ENCODE measurements at regions not wholly inside any gene's neighbourhood (a gene's known extent, or its start where the extent isn't known, plus 50 kb on each side); places are given as distances from the start of the nearest gene placed in this dataset.

GRCh38 chr4:1554246-1554875, 129.8 kb downstream of the FAM53A start:
- Histone ChIP-seq H3K9me3 (ENCODE audit: control insufficient read depth in 1 of 2, insufficient read depth in 1 of 2, low read length in 2 of 2) (peaks cover 0 to 5% of the 10 kb centered on the region in 2 experiments), H3K4me1 (ENCODE audit: insufficient read depth, low read length) (peaks cover 5% of the 10 kb centered on the region), H3K27ac (ENCODE audit: low read depth in 1 of 2, low read length in 2 of 2) (no peak overlapping the region), H3K27me3 (ENCODE audit: control insufficient read depth in 1 of 2, insufficient read depth in 2 of 2, low read length in 2 of 2) (peaks cover 0 to 8% of the 10 kb centered on the region in 2 experiments), H3K4me3 (ENCODE audit: low read length) (no peak overlapping the region), H3K36me3 (ENCODE audit: insufficient read depth, low read length) (no peaks in the 10 kb centered on the region)
- no peaks in the 10 kb centered on the region for H3K36me3 Mint-ChIP-seq (ENCODE audit: low read depth)
- DNase-seq (no peak), ATAC-seq (ENCODE audit: poor library complexity) (no peak)
- CTCF ChIA-PET: no interaction called here
- no peak overlapping the region for H3K27ac Mint-ChIP-seq
- intact Hi-C loops (cut with DNase I, micrococcal nuclease): no loop called here
- H3K4me1 Mint-ChIP-seq (ENCODE audit: low read depth): no peaks in the 10 kb centered on the region
- no peak for TF ChIP-seq CTCF (IDR thresholded peaks at IDR 0.05)
- H3K27me3 Mint-ChIP-seq: peaks cover 21% of the 10 kb centered on the region
- POLR2A ChIA-PET: no interaction called here
- no peaks in the 10 kb centered on the region for H3K9me3 Mint-ChIP-seq
- no peak overlapping the region for H3K4me3 Mint-ChIP-seq

GRCh38 chr4:1553365-1553764, 130.7 kb downstream of the FAM53A start:
- POLR2A ChIA-PET: no interaction called here

GRCh38 chr4:1552451-1552850, 131.7 kb downstream of the FAM53A start:
- peaks cover 23% of the 10 kb centered on the region for H3K27me3 Mint-ChIP-seq
- intact Hi-C loops (cut with DNase I, micrococcal nuclease): no loop called here
- POLR2A ChIA-PET: no interaction called here
- no peaks in the 10 kb centered on the region for H3K36me3 Mint-ChIP-seq (ENCODE audit: low read depth)
- CTCF ChIA-PET: no interaction called here
- H3K4me1 Mint-ChIP-seq (ENCODE audit: low read depth): peaks cover 4% of the 10 kb centered on the region
- DNase-seq (no peak), ATAC-seq (ENCODE audit: poor library complexity) (no peak)
- no peak overlapping the region for H3K4me3 Mint-ChIP-seq
- H3K36me3 ChIP-seq (ENCODE audit: insufficient read depth, low read length): no peaks in the 10 kb centered on the region
- H3K9me3 ChIP-seq (ENCODE audit: control insufficient read depth in 1 of 2, insufficient read depth in 1 of 2, low read length in 2 of 2): peaks cover 0 to 15% of the 10 kb centered on the region in 2 experiments
- H3K27ac ChIP-seq (ENCODE audit: low read depth in 1 of 2, low read length in 2 of 2): no peak overlapping the region
- no peak overlapping the region for H3K4me3 ChIP-seq (ENCODE audit: low read length)
- peaks cover 0 to 5% of the 10 kb centered on the region in 2 experiments for H3K27me3 ChIP-seq (ENCODE audit: control insufficient read depth in 1 of 2, insufficient read depth in 2 of 2, low read length in 2 of 2)
- no peak for TF ChIP-seq CTCF (IDR thresholded peaks at IDR 0.05)
- H3K4me1 ChIP-seq (ENCODE audit: insufficient read depth, low read length): peaks cover 25% of the 10 kb centered on the region
- H3K9me3 Mint-ChIP-seq: no peaks in the 10 kb centered on the region
- H3K27ac Mint-ChIP-seq: no peak overlapping the region

More at GRCh38 chr4:1553365-1553764, 130.7 kb downstream of the FAM53A start:
- H3K36me3 ChIP-seq (ENCODE audit: insufficient read depth, low read length): no peaks in the 10 kb centered on the region
- Mint-ChIP-seq H3K27ac (no peak overlapping the region), H3K9me3 (no peaks in the 10 kb centered on the region), H3K27me3 (peaks cover 19% of the 10 kb centered on the region), H3K4me3 (no peak overlapping the region), H3K36me3 (ENCODE audit: low read depth) (no peaks in the 10 kb centered on the region), H3K4me1 (ENCODE audit: low read depth) (no peaks in the 10 kb centered on the region)
- intact Hi-C loops (cut with DNase I, micrococcal nuclease): no loop called here
- H3K4me3 ChIP-seq (ENCODE audit: low read length): no peak overlapping the region
- CTCF ChIA-PET: no interaction called here
- DNase-seq (no peak), ATAC-seq (ENCODE audit: poor library complexity) (no peak)
- peaks cover 0 to 6% of the 10 kb centered on the region in 2 experiments for H3K9me3 ChIP-seq (ENCODE audit: control insufficient read depth in 1 of 2, insufficient read depth in 1 of 2, low read length in 2 of 2)
- no peak overlapping the region for H3K27ac ChIP-seq (ENCODE audit: low read depth in 1 of 2, low read length in 2 of 2)
- TF ChIP-seq CTCF (IDR thresholded peaks at IDR 0.05): no peak
- H3K27me3 ChIP-seq (ENCODE audit: control insufficient read depth in 1 of 2, insufficient read depth in 2 of 2, low read length in 2 of 2): peaks cover 0 to 8% of the 10 kb centered on the region in 2 experiments
- H3K4me1 ChIP-seq (ENCODE audit: insufficient read depth, low read length): peaks cover 15% of the 10 kb centered on the region

All from CD4-positive, alpha-beta T cell (primary cell).